Activated gamma-delta T cell treated with anti-CD3 and anti-CD28 coated beads, Interleukin-2, amount 50 U/mL, for 16 hours (primary cell): ENCODE measurements at regions not wholly inside any gene's neighbourhood (a gene's known extent, or its start where the extent isn't known, plus 50 kb on each side); places are given as distances from the start of the nearest gene placed in this dataset.

Experiments used
- DNase-seq: peaks from one replicate; pipeline ENCODE4 v3.0.0-alpha.2; 2020; ENCODE audit warnings: low read depth

DNA sequence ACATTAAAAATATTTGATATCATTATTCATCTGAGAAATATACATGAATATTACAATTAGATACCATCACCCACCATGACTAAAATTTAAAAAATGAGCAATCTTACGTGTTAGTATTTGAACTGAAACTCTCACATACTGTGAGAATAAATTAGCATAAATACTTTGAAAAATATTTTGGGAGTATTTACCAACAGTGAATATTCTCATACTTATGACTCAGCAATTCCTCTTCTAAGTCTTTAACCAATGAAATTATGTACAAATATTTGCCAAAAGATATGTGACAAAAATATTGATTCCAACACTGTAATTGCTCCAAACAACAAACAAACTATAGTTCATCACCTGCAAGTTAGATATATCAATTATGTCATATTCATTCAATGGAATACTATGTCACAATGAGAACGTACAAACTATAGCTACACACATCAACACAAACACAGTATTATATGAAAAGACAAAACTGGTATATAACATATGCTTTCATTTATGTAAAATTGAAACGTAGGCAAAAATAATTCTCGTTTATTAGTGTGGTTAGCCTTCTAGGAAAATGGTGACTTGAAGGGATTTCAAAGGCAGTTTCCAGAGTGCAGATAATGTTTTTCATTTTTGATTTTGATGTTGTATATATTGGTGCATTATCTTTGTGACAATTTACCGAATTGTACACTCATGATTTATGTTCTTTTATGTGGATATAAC is 742.2 kb downstream of the SLC16A7 start:
- DNase-seq, result no peak

- DNase-seq, result no peak
Measured at GRCh38 chr12:60345442-60345841, 749.6 kb downstream of the SLC16A7 start.

GRCh38 chr12:60349232-60349978 is 753.6 kb downstream of the SLC16A7 start:
- no peak for DNase-seq

GRCh38 chr12:60387356-60387755 is 791.5 kb downstream of the SLC16A7 start:
- DNase-seq, result no peak

DNA sequence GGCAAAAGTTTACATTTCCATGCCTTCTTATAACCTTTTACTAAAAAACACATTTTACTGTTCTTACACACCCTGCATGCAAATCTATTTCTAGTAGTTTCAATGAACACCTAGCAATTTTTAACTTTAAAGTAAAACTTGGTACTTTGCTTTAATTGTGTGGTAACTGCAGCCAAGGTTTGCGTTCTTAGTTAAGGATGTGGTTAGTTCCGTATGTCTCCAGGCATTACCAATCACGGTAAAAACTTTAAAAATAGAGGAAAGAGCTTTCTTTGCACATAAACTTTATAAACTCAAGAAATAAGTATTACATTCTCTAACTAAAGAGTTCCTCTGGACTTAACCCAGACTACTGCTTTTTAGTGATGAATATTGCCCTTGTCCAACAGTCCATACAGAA is 795.2 kb downstream of the SLC16A7 start:
- no peak for DNase-seq

DNA sequence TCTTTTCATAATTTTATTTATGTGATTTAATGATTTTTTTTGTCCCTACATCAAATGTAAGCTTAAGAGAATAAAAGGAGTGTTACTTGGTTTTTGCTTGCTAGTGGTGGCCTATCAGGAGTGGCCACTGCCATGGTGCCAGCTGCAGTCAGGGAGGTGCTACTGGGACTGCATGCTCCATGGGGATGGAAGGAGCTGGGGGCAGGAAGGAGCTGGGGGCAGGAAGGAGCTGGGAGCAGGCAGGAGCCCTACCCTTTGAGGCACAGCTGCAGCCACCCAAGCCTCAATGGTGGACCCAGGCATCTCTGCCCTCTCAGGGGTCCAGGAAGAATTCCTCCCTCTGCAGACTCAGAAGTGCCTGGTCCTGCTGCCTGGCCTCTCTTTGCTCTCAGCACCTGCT is 796.0 kb downstream of the SLC16A7 start:
- no peak for DNase-seq

DNA sequence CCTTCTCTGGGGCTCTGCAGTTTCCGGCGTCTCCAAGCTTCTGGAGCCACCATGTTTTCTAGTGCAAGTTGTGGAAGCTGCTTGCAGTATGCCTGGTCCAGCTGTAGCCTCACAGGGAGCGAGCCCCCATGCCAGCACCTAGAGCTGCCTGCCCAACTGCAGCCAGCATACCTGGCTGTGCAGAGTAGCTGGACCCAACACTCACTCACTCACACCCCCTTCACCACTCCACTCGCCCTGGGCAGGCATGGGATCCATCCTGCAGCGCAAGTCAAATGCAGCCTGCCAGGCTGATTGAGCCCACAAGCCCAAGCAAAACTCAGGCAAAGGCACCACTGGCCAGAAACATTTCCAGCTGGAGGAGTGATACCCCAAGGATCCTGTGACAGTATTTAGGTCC is 797.3 kb downstream of the SLC16A7 start:
- DNase-seq, result no peak

DNA sequence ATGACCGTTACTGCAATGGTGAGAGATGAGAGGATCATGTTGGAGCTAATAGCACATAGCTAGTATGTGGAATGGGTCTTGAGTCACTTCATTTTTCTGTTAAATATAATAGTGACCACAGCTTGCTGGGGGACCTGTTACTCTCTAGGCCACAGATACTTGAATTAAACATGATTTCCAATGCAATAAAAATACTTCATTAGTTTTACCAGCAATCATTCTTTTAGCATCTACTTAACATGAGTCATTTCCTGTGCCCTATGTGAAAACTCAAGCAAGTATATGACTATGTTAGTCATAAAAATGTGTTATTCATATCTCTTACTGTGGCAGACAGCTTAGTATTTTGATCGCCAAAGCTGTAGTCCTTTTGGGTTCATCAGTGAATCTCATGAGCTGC is 798.8 kb downstream of the SLC16A7 start:
- no peak for DNase-seq

DNA sequence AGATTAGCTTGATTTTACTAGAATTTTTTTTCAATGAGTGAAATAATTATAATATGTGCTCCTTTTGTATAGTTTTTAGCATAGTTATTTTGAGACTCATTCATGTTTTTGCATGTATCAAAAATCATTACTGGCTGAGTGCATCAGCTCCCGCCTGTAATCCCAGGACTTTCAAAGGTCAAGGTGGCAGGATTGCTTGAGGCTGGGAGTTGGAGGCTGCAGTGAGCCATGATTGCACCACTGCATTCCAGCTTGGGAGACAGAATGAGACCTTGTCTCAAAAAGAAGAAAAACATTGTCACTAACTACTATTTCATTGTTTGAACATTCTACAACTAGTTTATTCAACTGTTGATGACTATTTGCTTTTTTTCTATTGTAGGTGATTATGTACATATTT is 802.7 kb downstream of the SLC16A7 start:
- DNase-seq, result no peak

DNA sequence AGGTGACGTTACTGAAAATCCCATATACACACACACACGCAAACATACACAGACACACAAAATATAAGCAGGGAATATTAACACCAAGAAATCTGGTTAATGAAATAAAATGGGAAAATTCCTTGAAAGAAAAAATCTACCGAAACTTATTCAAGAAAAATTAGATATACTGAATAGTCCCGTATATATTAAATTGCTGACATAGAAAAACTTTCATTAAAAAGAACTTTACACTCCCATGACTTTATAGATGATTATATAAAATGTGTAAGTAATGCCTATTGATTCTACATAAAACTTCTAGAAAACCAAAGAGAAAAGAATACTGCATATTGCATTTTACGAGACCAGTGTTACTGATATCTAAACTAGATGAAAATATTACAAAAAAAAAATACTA is 803.2 kb downstream of the SLC16A7 start:
- no peak for DNase-seq

DNA sequence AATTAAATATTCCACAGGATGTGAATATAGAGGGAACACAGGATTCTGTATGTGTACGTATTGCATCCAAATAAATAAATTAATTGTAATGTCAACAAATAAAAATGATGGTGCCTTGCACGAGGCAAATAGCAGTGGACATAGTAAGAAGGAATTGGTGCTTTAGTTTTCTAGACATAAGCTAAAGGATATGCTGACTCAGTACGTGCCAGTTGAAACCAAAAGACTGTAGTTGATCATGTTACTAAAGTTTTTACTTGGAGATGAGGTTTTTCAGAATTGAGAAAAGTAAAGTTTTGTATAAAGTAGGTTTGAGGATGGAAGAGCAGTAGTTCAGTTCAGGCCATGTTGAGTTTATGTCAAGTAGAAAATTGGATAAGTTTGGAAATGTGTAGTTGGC is 807.2 kb downstream of the SLC16A7 start:
- no peak for DNase-seq

DNA sequence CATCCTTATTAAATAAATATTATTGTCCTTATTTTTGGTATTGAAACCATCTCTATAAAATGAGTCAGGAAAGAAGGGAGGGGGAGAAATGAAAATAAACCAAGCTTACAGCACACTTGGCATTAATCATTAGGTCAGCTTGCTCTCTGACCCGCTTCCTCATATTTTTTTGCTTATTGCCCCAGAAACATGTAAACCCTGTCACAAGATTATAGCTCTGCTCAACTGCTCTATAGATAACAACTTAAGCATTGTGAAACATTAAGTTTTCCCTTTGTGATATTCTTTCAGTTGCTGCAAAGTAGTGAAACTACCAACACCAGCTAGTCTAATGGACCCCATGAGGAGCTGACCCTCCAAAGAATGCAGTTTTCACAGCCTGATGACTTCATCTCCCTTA is 819.5 kb downstream of the SLC16A7 start:
- DNase-seq, result no peak

DNA sequence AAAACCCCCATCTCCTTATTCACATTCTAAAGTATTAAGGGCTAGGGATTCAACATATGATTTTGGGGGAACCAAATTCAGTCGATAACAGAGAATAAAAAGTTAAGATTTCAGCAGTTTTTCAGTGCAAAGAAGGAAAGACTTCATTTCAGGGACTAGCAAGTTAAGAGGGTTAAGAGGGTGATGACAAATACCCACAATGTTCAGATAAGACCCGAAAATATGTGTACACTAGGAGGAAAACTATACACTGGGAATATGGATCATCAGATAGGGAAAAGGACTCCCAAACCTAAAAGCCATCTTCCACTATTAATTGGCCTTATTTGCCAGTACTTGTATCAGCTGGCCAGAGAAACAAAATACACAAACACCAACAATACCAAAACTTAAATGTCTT is 824.2 kb downstream of the SLC16A7 start:
- DNase-seq, result no peak

GRCh38 chr12:60421741-60422140 is 825.9 kb downstream of the SLC16A7 start:
- no peak for DNase-seq

DNA sequence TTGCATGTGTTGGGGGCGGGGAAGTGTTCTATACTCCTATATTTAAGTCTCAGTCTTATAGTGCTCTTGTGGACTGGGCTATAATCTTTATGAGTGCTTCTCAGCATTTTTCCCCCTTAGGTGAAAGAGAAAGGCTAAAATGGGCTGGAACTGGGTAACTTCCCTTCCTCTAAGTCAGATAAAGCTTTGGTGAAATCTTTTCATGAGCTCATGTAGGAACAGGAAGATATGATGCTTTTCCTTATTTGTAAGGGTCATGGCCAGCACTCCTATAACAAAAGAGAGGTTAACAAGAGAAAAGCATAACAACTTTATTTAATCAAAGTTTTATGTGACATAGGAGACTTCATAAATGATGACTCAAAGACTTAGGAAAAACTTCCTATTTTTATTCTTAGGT is 841.5 kb downstream of the SLC16A7 start:
- no peak for DNase-seq

- no peak for DNase-seq
Measured at GRCh38 chr12:60441577-60441976, 845.7 kb downstream of the SLC16A7 start.

DNA sequence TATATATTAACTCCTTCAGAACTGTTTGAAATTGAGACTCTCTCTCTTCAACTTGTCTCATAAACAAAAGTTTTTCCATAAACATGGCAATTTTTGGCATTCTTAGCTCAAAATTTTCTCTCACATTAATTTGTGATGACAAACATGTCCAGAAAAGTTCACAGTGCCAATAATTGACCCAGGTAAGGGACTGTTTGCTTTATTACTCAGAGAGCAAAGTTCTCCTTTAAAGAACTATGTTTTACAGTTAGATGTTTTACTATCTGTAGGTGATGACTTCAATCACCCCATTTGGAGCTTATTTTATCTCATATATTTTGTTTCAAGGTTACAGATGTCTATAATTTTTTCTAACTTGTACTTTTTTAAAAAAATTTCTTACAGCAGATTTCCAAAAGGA is 855.6 kb downstream of the SLC16A7 start:
- DNase-seq, result no peak

DNA sequence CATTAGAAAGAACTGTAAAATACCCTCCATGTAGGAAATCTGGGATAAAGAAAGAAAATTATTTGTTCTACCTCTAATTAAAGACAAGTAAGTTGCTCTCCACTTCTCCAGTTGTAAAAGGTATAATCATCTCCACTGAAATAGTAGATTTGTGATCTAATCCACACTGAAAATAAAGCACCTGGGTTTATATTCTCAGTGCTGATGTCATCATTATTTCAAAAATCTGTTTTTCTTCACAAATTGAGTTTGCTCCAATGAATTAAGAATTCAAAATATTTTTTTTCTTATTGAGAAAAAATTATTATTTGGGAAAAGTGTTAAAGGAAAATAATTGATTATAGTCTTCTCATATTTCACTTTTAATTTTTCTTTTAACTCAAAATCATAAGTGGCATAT is 869.2 kb downstream of the SLC16A7 start:
- no peak for DNase-seq

GRCh38 chr12:60468546-60468945 is 872.7 kb downstream of the SLC16A7 start:
- DNase-seq, result no peak

DNA sequence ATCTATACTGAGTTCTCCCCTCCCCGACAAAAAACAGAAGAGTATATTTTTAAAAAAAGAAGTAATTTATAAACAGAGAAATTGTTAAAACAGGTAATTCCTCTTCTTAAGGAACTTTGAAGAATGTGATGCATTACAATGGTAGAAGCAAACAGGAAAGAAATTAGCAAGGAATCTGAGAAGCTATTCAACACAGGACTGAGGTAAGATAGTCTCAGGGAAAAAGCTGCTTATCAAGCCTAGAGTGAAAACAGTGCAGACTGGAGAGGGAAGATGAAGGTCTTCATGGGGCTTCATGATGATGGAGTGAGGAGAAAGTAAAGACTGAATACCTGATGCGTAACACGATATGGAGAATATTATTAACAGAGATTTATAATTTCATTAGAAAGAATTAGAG is 880.0 kb downstream of the SLC16A7 start:
- DNase-seq, result no peak

DNA sequence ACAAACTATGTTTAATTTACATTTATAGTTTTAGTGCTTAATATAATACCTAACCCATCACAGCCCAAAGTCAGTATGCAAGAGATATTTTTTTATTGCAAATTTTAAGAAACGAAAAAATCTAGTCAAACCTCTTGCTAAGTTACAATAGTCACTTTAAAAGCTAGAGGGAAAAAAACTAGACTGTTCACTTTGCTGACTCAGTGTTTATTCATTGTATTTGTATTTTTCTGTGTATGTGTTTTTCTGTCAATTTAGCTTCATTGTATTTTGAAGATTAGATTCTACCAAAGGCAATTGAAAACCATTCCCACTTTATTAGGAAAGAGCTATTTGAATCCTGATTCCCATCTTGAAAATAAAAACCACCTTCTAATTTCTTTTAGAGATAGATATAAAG is 891.5 kb downstream of the SLC16A7 start:
- no peak for DNase-seq

GRCh38 chr12:60489071-60489470 is 893.2 kb downstream of the SLC16A7 start:
- no peak for DNase-seq

DNA sequence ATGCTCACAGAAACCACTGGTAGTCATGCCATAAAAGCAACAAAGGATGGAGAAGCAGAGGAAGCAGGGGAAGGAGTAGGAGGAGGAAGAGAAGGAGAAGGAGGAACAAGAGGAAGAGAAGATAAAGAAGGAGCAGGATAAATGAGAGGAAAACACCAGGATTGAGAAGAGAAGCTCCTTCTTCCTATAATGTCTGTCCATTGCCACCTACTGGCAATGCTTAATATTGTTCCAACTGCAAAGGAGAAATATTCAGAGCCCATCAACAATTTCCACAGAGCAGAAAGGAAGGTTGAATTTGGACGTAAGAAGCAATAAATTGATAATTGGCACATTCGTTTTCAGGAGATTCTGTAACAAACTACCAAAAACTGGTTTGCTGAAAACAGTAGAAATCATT is 898.4 kb downstream of the SLC16A7 start:
- DNase-seq, result no peak

DNA sequence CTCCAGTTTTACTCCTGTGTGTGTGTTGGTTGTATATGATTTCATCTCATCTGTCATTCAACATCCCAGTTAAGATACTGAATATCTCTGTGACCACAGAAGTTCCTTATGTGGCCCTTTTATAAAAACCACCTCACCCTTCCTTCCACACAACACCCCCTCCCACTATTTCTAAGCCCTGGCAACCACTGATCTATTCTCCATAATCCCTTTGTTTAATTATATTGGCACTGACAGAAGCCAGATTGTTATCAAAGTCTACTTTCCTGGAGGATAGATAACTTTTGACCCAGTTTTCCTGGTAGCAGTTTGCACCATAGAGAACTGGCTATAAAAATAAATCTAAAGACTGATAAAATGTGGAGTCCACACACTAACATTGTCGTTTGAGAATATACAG is 902.8 kb downstream of the SLC16A7 start:
- no peak for DNase-seq
